ENCODE measurements at regions not wholly inside any gene's neighbourhood (a gene's known extent, or its start where the extent isn't known, plus 50 kb on each side); places are given as distances from the start of the nearest gene placed in this dataset.
"Not testable (repeated sequence)": the region's sequence is repeated elsewhere in the genome, so short reads cannot be mapped to it uniquely, and the experiment has no call there.

GRCh38 chr6:98054453-98054852 lies 771.4 kb upstream of the MMS22L start:
- Histone ChIP-seq H3K36me3 (ENCODE audit: control insufficient read depth, insufficient read depth, low read length) (no peaks in the 10 kb centered on the region), H3K27me3 (ENCODE audit: control insufficient read depth, insufficient read depth, low read length) (no peaks in the 10 kb centered on the region), H3K4me3 (ENCODE audit: low read depth, low read length) (no peak overlapping the region)
- ChIA-PET CTCF (no interaction called here), POLR2A (no interaction called here)
- DNase-seq (ENCODE audit: low read depth), result no peak
- TF ChIP-seq CTCF (IDR thresholded peaks at IDR 0.05; ENCODE audit: insufficient read depth, low read depth, low read length), result no peak

GRCh38 chr6:98056955-98057354 lies 773.9 kb upstream of the MMS22L start:
- TF ChIP-seq CTCF (IDR thresholded peaks at IDR 0.05; ENCODE audit: insufficient read depth, low read depth, low read length), result no peak
- ChIA-PET POLR2A (no interaction called here), CTCF (no interaction called here)
- Histone ChIP-seq H3K27me3 (ENCODE audit: control insufficient read depth, insufficient read depth, low read length) (no peaks in the 10 kb centered on the region), H3K4me3 (ENCODE audit: low read depth, low read length) (no peak overlapping the region), H3K36me3 (ENCODE audit: control insufficient read depth, insufficient read depth, low read length) (no peaks in the 10 kb centered on the region)
- no peak for DNase-seq (ENCODE audit: low read depth)

GRCh38 chr6:98067375-98067774 lies 767.0 kb upstream of the POU3F2 start:
- no peak for TF ChIP-seq CTCF (IDR thresholded peaks at IDR 0.05; ENCODE audit: insufficient read depth, low read depth, low read length)
- H3K4me3 ChIP-seq (ENCODE audit: low read depth, low read length), result no peak overlapping the region
- H3K27me3 ChIP-seq (ENCODE audit: control insufficient read depth, insufficient read depth, low read length), result no peaks in the 10 kb centered on the region
- POLR2A ChIA-PET, result no interaction called here
- CTCF ChIA-PET, result no interaction called here
- no peaks in the 10 kb centered on the region for H3K36me3 ChIP-seq (ENCODE audit: control insufficient read depth, insufficient read depth, low read length)
- DNase-seq (ENCODE audit: low read depth), result no peak

- H3K27me3 ChIP-seq (ENCODE audit: control insufficient read depth, insufficient read depth, low read length); CTCF ChIA-PET; H3K4me3 ChIP-seq (ENCODE audit: low read depth, low read length); DNase-seq (ENCODE audit: low read depth); H3K36me3 ChIP-seq (ENCODE audit: control insufficient read depth, insufficient read depth, low read length); POLR2A ChIA-PET: not testable (repeated sequence)
These were observed 745.8 kb upstream of the POU3F2 start for GRCh38 chr6:98088537-98088936.

- H3K4me3 ChIP-seq (ENCODE audit: low read depth, low read length), result no peak overlapping the region
- no peaks in the 10 kb centered on the region for H3K27me3 ChIP-seq (ENCODE audit: control insufficient read depth, insufficient read depth, low read length)
- DNase-seq (ENCODE audit: low read depth), result no peak
- no peak for TF ChIP-seq CTCF (IDR thresholded peaks at IDR 0.05; ENCODE audit: insufficient read depth, low read depth, low read length)
- CTCF ChIA-PET, result no interaction called here
- no peaks in the 10 kb centered on the region for H3K36me3 ChIP-seq (ENCODE audit: control insufficient read depth, insufficient read depth, low read length)
- POLR2A ChIA-PET, result no interaction called here
These were observed 742.0 kb upstream of the POU3F2 start for GRCh38 chr6:98092331-98092730.

GRCh38 chr6:98094696-98095095 lies 739.7 kb upstream of the POU3F2 start:
- TF ChIP-seq CTCF (IDR thresholded peaks at IDR 0.05; ENCODE audit: insufficient read depth, low read depth, low read length), result no peak
- ChIA-PET POLR2A (no interaction called here), CTCF (interaction anchor here (1.0 kb wide), 1 partner anchor 10 kb away, joined by 3 read pairs; no protein-coding TSS in a partner anchor)
- no peak overlapping the region for H3K4me3 ChIP-seq (ENCODE audit: low read depth, low read length)
- H3K27me3 ChIP-seq (ENCODE audit: control insufficient read depth, insufficient read depth, low read length), result no peaks in the 10 kb centered on the region
- DNase-seq (ENCODE audit: low read depth), result no peak
- no peaks in the 10 kb centered on the region for H3K36me3 ChIP-seq (ENCODE audit: control insufficient read depth, insufficient read depth, low read length)

All from BJ (cell line).